Stimulated activated CD8-positive, alpha-beta memory T cell treated with anti-CD3 and anti-CD28 coated beads, Interleukin-4, amount 100 ng/mL, for 4 hours (primary cell): ENCODE measurements at regions not wholly inside any gene's neighbourhood (a gene's known extent, or its start where the extent isn't known, plus 50 kb on each side); places are given as distances from the start of the nearest gene placed in this dataset.

ENCODE experiments used
- DNase-seq, 2 donors: peaks; one replicate each; pipeline ENCODE4 v3.0.0-alpha.2; 2020; ENCODE audit warnings: low read depth in 2 of 2, low spot score in 1 of 2

DNA sequence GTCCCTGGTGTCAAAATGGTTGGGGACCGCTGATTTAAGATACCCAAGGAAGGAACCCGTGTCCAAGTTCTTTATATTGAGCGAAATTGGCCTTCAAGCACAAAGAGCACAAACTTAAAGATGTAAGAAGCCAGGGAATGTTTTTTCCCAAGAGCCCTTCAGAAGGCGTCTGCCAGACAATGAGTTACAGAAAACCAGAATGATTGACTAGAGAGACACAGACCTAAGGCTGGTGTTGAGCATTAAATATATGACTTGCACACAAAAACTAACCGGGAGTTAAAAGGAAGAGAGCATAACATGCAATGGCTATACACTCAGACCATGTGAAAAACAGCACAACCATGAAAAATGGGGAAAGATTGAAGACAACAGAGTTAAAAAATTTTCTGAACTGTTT, 157.5 kb upstream of the FAM9B start:
- DNase-seq, result no peak

GRCh38 chrX:9195199-9195880, 161.4 kb upstream of the FAM9B start:
- DNase-seq, result no peak

DNA sequence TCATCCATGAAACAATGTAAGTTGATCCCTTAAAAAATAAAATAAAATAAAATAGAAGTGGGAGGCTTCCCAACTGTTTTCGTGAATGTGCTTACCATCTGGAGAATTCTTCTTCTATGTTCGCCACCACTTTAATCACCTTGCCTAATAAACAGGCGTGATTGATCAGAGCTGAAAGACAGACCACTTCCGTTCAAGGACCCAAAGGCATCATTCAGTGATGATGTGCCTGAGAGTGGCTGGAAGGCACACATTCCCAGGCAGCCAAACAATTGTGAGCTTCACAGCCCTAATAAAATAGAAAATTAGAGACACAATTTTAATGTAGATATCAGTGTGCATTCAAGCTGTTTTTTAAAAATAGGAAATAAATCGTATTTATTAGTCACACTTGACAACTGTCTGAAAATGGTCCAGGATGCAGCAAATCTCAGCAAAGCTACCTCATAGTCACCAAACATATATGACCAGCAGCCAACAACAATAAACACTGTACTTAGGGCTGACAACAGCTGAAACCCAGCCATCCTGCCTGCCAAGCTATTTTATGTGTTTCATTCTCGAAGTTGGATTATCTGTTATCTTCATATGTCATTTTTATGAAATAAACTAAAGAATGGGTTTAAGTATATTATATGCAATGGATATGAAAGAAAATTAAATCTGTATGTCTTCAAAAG, 163.2 kb upstream of the FAM9B start:
- no peak for DNase-seq

GRCh38 chrX:9204560-9204959, 170.6 kb upstream of the FAM9B start:
- DNase-seq, result no peak

DNA sequence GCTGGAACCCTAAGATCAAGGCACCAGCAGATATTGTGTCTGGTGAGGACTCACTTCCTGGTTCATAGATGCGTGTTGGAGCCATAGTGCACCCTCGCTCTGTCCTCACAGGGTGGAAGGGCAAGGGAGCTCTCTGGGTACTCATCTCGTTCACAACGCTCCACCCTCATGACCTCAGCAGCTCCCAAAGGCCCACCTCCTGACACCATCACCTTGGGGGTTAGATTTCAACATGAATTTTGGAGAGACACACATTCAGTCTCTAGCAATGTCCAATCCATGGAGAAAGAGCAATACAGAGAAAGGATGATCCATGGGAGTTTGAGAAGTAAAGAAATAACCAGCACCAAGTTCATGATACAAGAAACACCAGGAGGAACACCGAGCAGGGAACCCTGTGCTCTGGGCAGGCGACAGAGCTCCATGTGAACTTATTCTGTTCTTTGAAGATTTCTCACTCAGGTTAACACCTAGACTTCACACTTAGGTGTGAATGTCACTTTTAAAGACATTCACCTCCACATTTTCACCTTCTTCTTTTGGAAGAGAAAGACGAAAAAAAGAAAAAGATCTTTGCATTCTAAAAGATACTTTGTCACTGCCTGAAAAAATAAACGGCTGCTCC, 171.8 kb upstream of the FAM9B start:
- no peak for DNase-seq

GRCh38 chrX:9207142-9207541, 173.2 kb upstream of the FAM9B start:
- no peak for DNase-seq

- DNase-seq, result no peak
These were observed 177.3 kb upstream of the FAM9B start for GRCh38 chrX:9211269-9211668.

GRCh38 chrX:9221781-9222180, 187.9 kb upstream of the FAM9B start:
- DNase-seq, result no peak

GRCh38 chrX:9222299-9222698, 188.4 kb upstream of the FAM9B start:
- DNase-seq, result no peak

DNA sequence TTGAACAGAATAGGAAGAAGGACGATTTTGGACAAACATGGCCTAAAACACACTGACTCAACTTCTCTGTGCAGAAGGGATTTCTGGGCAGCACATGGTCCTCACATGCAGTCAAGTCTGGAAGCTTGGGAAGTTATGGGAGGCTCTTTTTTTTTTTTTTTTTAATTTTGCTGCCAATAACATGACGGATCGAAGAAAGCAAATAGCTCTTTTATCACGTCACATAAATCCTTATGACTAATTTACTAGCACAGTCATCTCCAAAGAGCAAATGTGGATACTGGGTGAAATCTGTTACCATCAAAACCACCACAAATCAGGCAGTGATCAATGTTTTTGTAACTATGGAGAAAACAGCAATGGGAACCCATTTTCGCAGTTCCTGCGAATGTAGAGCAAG, 193.3 kb upstream of the FAM9B start:
- DNase-seq, result no peak

- DNase-seq, result no peak
These were observed 197.6 kb upstream of the FAM9B start for GRCh38 chrX:9231491-9231890.

- no peak for DNase-seq
These were observed 199.2 kb upstream of the FAM9B start for GRCh38 chrX:9233141-9233540.

- DNase-seq, result no peak
These were observed 200.4 kb upstream of the FAM9B start for GRCh38 chrX:9234315-9234714.

DNA sequence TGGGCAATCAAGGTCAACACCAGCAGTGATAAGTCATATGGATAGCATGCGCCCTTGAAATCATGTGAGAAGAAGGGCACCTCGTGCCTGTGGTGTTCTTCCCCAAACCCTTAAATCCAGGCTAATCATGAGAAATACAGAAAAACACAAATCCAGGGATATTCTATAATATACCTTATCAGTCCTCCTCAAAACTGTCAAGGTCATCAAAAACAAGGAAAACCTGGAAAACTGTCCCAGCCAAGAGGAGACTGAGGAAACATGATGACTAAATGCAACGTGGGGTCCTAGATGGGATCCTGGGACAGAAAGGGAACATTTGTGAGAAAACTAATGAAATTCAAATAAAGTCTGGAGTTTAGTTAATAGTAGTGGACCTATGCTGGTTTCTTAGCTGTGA, 201.8 kb upstream of the FAM9B start:
- DNase-seq, result no peak

- no peak for DNase-seq
These were observed 207.0 kb upstream of the FAM9B start for GRCh38 chrX:9240956-9241355.

- no peak for DNase-seq
These were observed 207.5 kb upstream of the FAM9B start for GRCh38 chrX:9241427-9241826.

- DNase-seq, result no peak
These were observed 215.3 kb upstream of the FAM9B start for GRCh38 chrX:9249051-9249846.

DNA sequence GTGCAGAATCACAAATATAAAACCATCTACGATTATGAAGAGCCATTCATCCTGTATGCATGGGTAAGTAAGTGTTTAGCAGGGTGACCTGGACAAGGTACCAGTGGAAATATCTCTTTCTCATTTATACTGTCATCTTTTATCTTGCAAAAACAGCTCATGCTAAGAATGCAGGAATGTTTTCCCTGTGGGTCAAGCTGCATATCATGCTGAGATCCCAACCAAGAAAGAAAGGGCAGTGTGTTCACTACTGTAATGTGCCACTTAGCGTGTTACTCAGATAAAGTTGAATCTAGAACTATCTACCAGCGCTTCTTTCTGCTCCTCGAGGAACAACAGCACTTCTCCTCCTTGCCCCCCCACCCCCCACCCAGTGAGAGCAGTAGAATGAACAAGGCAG, 212.7 kb upstream of the TBL1X start:
- no peak for DNase-seq

DNA sequence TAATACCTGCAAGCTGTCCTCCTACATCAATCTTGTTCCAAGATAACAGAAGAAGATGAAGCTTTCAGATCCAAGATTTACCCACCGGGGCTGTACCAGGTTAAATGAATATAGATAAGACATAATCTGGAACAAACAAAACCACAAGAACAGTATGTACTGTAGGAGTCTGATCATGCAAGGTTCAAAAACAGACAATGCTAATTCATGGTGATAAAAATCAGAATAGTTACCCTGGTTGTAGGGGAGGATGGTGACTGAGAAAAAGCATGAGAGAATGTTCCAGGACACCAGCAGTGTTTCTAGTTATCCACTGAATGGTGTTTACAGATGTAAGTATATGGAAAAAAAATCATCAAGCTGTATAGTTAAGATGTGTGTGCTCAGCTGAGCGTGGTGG, 211.6 kb upstream of the TBL1X start:
- no peak for DNase-seq

GRCh38 chrX:9257718-9258420, 207.0 kb upstream of the TBL1X start:
- no peak for DNase-seq

GRCh38 chrX:9258421-9259104, 206.3 kb upstream of the TBL1X start:
- no peak for DNase-seq
